ENCODE measurements at regions not wholly inside any gene's neighbourhood (a gene's known extent, or its start where the extent isn't known, plus 50 kb on each side); places are given as distances from the start of the nearest gene placed in this dataset.
A peak's percentile ranks its signal among the peaks of the same experiment; 100 is the strongest.

DNA sequence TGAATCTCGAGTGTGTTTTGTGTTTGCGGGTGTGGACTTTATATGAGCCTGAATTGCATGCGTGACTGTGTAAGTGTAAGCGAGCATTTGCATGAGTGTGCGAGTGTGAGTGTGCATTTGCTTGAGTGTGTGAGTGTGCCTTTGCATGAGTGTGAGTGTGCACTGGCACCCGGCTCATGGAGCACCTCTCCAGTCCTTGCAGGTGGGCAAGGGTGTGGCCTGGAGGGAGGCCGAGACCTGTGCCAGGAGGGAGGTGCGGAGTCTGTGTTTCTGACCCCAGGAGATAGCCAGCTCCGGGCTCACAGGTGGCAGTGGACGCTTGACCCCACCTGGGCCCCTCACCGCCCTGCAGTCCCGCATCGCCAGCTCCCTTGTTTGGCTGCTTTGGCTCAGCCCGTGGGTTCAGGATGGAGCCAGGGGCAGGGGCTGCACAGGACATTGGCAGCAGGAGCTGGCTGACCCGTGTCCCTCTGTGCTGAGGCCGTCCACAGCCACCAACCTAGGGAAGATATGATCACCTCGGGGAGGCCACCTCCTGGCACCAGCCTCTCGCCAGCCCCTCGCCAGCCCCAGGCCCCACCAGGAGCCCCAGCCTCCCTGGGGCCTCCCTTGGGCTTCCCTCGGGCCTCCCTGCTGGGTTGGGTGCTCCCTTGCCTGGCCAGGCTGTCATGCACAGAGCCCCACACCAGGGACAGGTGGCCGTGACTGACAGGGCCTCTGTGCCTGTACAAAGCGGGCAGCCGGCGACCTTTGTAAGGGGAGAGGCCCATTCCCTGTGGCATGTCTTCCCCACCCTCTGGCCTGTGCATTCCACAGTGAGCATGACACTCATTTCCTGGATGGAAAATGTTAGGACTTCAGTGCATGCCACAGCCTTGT, 81.6 kb downstream of the PTGR3 start:
- H3K27me3 Mint-ChIP-seq (ENCODE audit: unreplicated experiment): peaks cover 30% of the 10 kb centered on the region
- BruUV-seq (replicated peaks): no TSS peak
- TF ChIP-seq, protein P1, sequence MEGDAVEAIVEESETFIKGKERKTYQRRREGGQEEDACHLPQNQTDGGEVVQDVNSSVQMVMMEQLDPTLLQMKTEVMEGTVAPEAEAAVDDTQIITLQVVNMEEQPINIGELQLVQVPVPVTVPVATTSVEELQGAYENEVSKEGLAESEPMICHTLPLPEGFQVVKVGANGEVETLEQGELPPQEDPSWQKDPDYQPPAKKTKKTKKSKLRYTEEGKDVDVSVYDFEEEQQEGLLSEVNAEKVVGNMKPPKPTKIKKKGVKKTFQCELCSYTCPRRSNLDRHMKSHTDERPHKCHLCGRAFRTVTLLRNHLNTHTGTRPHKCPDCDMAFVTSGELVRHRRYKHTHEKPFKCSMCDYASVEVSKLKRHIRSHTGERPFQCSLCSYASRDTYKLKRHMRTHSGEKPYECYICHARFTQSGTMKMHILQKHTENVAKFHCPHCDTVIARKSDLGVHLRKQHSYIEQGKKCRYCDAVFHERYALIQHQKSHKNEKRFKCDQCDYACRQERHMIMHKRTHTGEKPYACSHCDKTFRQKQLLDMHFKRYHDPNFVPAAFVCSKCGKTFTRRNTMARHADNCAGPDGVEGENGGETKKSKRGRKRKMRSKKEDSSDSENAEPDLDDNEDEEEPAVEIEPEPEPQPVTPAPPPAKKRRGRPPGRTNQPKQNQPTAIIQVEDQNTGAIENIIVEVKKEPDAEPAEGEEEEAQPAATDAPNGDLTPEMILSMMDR (IDR thresholded peaks at IDR 0.05; ENCODE audit: unreplicated experiment): no peak
- CTCF ChIA-PET: no interaction called here
- H3K27ac Mint-ChIP-seq (ENCODE audit: unreplicated experiment): no peak overlapping the region
- intact Hi-C loops (cut with micrococcal nuclease; ENCODE audit: unreplicated experiment): no loop called here
- H3K4me3 Mint-ChIP-seq (ENCODE audit: low read depth, unreplicated experiment): no peak overlapping the region
- no peaks in the 10 kb centered on the region for H3K4me1 Mint-ChIP-seq (ENCODE audit: low read depth, unreplicated experiment)
- DNase-seq: peak; percentile 11
- no peaks in the 10 kb centered on the region for H3K9me3 Mint-ChIP-seq (ENCODE audit: low read depth, unreplicated experiment)
- H3K36me3 Mint-ChIP-seq (ENCODE audit: insufficient read depth, unreplicated experiment): no peaks in the 10 kb centered on the region

DNA sequence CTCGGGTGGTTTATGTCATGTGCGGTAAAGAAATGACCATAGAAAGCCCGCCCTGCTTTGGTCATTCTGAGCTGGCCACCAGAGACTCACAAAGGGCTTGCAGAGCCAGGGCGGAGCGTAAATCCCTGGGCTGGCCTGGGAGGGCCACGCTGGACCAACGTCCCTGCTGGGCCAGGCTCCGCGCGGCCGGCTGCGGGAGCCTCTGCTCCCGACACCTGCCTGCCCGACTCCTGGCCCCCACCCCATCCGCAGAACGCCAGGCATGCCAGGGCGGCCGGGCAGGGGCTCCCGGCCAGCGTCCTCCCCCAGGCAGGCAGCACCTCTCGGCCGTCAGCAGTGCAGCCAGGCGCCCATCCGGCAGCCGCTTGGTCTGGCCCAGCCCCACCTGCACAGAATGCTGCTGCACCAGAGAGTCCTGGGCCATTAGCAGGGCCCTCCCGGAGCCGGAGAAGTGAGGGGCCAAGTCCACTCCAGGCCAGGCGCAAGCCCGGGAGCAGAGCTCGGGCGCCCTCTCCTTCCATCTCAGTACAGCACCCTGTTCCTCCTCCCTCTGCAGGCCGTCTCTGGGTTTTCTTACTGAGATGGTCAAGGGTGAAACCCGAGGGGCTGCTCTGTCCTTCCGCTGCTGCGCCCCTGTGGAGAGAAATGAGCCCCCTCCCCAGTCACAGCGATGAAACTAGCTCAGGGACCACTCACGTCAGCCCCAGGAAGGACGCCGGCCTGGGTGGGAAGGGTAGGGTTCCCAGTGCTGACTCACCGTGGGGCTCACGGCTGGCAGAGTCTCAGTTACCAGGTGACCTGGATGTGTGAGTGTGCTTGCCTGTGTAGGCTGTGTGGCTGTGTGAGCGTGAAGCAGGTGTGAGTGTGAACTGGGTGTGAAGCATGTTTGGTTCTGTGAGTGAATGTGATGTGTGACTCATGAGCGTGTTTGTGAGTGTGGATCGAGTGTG, 83.3 kb downstream of the PTGR3 start:
- TF ChIP-seq, protein P1 (IDR thresholded peaks at IDR 0.05; ENCODE audit: unreplicated experiment): no peak
- CTCF ChIA-PET: interaction anchor here (0.7 kb wide), 1 partner anchor 89 kb away, joined by 3 read pairs; no protein-coding TSS in a partner anchor
- DNase-seq: no peak
- intact Hi-C loops (cut with micrococcal nuclease; ENCODE audit: unreplicated experiment): no loop called here
- Mint-ChIP-seq H3K9me3 (ENCODE audit: low read depth, unreplicated experiment) (no peaks in the 10 kb centered on the region), H3K4me3 (ENCODE audit: low read depth, unreplicated experiment) (no peak overlapping the region), H3K27me3 (ENCODE audit: unreplicated experiment) (peaks cover 30% of the 10 kb centered on the region), H3K27ac (ENCODE audit: unreplicated experiment) (no peak overlapping the region), H3K4me1 (ENCODE audit: low read depth, unreplicated experiment) (no peaks in the 10 kb centered on the region), H3K36me3 (ENCODE audit: insufficient read depth, unreplicated experiment) (no peaks in the 10 kb centered on the region)
- no TSS peak for BruUV-seq (replicated peaks)

DNA sequence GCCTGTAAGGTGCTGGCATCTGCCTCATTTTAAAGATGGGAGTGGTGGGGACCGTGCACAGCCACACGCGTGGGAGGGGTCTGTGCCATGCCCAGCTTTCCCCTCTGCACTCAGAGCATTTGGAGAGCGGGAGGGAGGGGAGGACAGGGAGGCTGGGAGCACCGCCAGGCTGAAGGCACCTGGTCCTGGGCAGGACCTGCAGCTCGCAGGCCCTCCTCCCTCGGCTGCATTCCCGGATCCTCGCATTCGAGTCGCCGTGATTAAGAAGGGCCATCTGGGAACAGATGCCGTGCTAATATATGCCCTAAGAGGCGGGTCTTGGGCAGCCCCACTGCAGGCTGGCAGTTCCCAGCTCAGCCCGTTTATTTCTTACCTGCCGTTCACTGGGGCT, 84.0 kb downstream of the PTGR3 start:
- H3K36me3 Mint-ChIP-seq (ENCODE audit: insufficient read depth, unreplicated experiment): no peaks in the 10 kb centered on the region
- peaks cover 30% of the 10 kb centered on the region for H3K27me3 Mint-ChIP-seq (ENCODE audit: unreplicated experiment)
- H3K9me3 Mint-ChIP-seq (ENCODE audit: low read depth, unreplicated experiment): no peaks in the 10 kb centered on the region
- no peak overlapping the region for H3K4me3 Mint-ChIP-seq (ENCODE audit: low read depth, unreplicated experiment)
- CTCF ChIA-PET: no interaction called here
- TF ChIP-seq, protein P1 (IDR thresholded peaks at IDR 0.05; ENCODE audit: unreplicated experiment): no peak
- BruUV-seq (replicated peaks): no TSS peak
- no peak overlapping the region for H3K27ac Mint-ChIP-seq (ENCODE audit: unreplicated experiment)
- H3K4me1 Mint-ChIP-seq (ENCODE audit: low read depth, unreplicated experiment): no peaks in the 10 kb centered on the region
- intact Hi-C loops (cut with micrococcal nuclease; ENCODE audit: unreplicated experiment): no loop called here
- DNase-seq: no peak

DNA sequence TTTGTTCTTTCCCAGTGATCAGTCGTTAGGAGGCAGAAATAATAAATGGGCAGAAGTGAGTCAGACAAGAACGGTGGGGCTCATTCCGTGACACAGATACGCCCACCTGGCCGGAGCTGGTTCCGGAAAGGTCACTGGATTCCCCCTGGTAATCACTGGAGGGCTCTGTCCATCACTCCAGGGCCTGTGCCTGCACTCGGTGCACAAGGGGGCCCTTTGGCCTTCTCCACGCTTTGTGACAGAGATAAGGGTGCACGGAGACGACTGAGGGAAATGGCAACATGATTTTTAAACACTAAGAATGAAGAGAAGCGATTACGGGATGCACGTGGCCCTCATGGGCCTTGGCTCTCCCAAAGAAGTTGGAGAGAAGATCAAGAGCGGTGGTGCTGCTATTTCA, 84.4 kb downstream of the PTGR3 start:
- no peak for DNase-seq
- no peak overlapping the region for H3K27ac Mint-ChIP-seq (ENCODE audit: unreplicated experiment)
- CTCF ChIA-PET: no interaction called here
- no peak overlapping the region for H3K4me3 Mint-ChIP-seq (ENCODE audit: low read depth, unreplicated experiment)
- H3K9me3 Mint-ChIP-seq (ENCODE audit: low read depth, unreplicated experiment): no peaks in the 10 kb centered on the region
- intact Hi-C loops (cut with micrococcal nuclease; ENCODE audit: unreplicated experiment): no loop called here
- H3K27me3 Mint-ChIP-seq (ENCODE audit: unreplicated experiment): peaks cover 30% of the 10 kb centered on the region
- TF ChIP-seq, protein P1 (IDR thresholded peaks at IDR 0.05; ENCODE audit: unreplicated experiment): no peak
- no TSS peak for BruUV-seq (replicated peaks)
- H3K36me3 Mint-ChIP-seq (ENCODE audit: insufficient read depth, unreplicated experiment): no peaks in the 10 kb centered on the region
- H3K4me1 Mint-ChIP-seq (ENCODE audit: low read depth, unreplicated experiment): no peaks in the 10 kb centered on the region

Measured in Calu3 (cell line).